MM.1S (cell line): ENCODE measurements at regions not wholly inside any gene's neighbourhood (a gene's known extent, or its start where the extent isn't known, plus 50 kb on each side); places are given as distances from the start of the nearest gene placed in this dataset.

Source experiments
- DNase-seq: peaks from one replicate; pipeline ENCODE4 v3.0.0-alpha.2; 2015
- H2AFZ ChIP-seq: fragments of 300-600 bp; sonication (generic); 2 replicates; pipeline ENCODE4 v1.6.0; 2016; ENCODE audit warnings: antibody characterized with exemption, low read length
- H3F3A ChIP-seq: fragments of 300-600 bp; sonication (generic); 2 replicates; pipeline ENCODE4 v1.6.1; 2016; ENCODE audit warnings: mild to moderate bottlenecking, antibody characterized with exemption, low read length, moderate library complexity, mixed read lengths; ENCODE audit not compliant: insufficient read depth
- H3K27ac ChIP-seq: fragments of 300-600 bp; sonication (generic); 2 replicates; pipeline ENCODE4 v1.5.1; 2016; ENCODE audit warnings: mild to moderate bottlenecking, low read length
- H3K27me3 ChIP-seq: fragments of 300-600 bp; sonication (generic); replicated peaks from 2 replicates; pipeline ENCODE4 v1.6.0; 2016; ENCODE audit warnings: low read length; ENCODE audit not compliant: insufficient read depth
- H3K36me3 ChIP-seq: fragments of 300-600 bp; sonication (generic); replicated peaks from 2 replicates; pipeline ENCODE4 v1.6.1; 2016; ENCODE audit warnings: mild to moderate bottlenecking, low read length, mixed read lengths; ENCODE audit not compliant: insufficient read depth
- H3K4me1 ChIP-seq: fragments of 300-600 bp; sonication (generic); 2 replicates; pipeline ENCODE4 v1.6.1; 2016; ENCODE audit warnings: low read length, mixed read lengths
- H3K4me2 ChIP-seq: fragments of 300-600 bp; sonication (generic); 2 replicates; pipeline ENCODE4 v1.6.0; 2016; ENCODE audit warnings: low read depth, low read length
- H3K4me3 ChIP-seq: fragments of 300-600 bp; sonication (generic); 2 replicates; pipeline ENCODE4 v1.5.1; 2016; ENCODE audit warnings: low read length, mixed read lengths
- H3K79me2 ChIP-seq: fragments of 300-600 bp; sonication (generic); 2 replicates; pipeline ENCODE4 v1.6.1; 2016; ENCODE audit warnings: mixed run types, low read length, mixed read lengths
- H3K9ac ChIP-seq: fragments of 300-600 bp; sonication (generic); 2 replicates; pipeline ENCODE4 v1.6.1; 2016; ENCODE audit warnings: low read length, mixed read lengths
- H3K9me2 ChIP-seq: fragments of 300-600 bp; sonication (generic); replicated peaks from 2 replicates; pipeline ENCODE4 v1.6.1; 2016; ENCODE audit warnings: mild to moderate bottlenecking, low read length, mixed read lengths; ENCODE audit not compliant: insufficient read depth
- H3K9me3 ChIP-seq: fragments of 300-600 bp; sonication (generic); replicated peaks from 2 replicates; pipeline ENCODE4 v1.6.1; 2016; ENCODE audit warnings: mild to moderate bottlenecking, low read length, mixed read lengths; ENCODE audit not compliant: insufficient read depth
- H4K20me1 ChIP-seq: fragments of 300-600 bp; sonication (generic); 2 replicates; pipeline ENCODE4 v1.6.1; 2016; ENCODE audit warnings: mild to moderate bottlenecking, low read length, moderate library complexity, mixed read lengths; ENCODE audit not compliant: insufficient read depth
- EZH2 ChIP-seq: fragments of 300-600 bp; sonication (generic); optimal IDR thresholded peaks from 2 replicates; pipeline ENCODE3; 2017; ENCODE audit warnings: low read depth, mild to moderate bottlenecking, antibody characterized with exemption, low read length, mixed read lengths
- EZH2phosphoT487 ChIP-seq: fragments of 300-600 bp; sonication (generic); IDR thresholded peaks from 2 replicates; pipeline ENCODE4 v1.6.1; 2018; ENCODE audit warnings: antibody characterized with exemption, low read length
- TF ChIP-seq, protein P1 (sequence below): fragments of 300-600 bp; sonication (generic); IDR thresholded peaks from 2 replicates; pipeline ENCODE4 v1.5.1; 2016; ENCODE audit warnings: antibody characterized with exemption, low read length, mixed read lengths

DNA sequence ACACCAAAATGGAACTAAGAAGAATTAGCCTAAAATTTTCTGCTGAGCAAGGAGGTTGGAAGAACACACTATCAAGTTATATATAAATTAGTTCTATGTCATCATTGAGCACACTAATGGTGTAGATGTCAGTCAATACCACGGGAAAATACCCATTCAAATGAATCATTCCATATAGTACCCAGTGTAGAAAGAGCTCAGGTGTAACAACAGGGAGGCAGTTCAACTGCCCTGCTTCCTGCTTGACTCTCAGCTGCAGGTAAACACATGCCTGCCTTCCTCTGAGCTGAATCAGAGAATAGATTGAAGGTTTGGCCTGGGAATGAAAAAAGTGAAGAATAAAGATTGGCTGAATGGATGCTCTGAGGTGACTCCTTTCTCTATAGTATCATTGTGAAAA lies 1088.0 kb downstream of the AGBL1 start:
- no peak for DNase-seq
- TF ChIP-seq EZH2phosphoT487: no peak
- TF ChIP-seq, protein P1, sequence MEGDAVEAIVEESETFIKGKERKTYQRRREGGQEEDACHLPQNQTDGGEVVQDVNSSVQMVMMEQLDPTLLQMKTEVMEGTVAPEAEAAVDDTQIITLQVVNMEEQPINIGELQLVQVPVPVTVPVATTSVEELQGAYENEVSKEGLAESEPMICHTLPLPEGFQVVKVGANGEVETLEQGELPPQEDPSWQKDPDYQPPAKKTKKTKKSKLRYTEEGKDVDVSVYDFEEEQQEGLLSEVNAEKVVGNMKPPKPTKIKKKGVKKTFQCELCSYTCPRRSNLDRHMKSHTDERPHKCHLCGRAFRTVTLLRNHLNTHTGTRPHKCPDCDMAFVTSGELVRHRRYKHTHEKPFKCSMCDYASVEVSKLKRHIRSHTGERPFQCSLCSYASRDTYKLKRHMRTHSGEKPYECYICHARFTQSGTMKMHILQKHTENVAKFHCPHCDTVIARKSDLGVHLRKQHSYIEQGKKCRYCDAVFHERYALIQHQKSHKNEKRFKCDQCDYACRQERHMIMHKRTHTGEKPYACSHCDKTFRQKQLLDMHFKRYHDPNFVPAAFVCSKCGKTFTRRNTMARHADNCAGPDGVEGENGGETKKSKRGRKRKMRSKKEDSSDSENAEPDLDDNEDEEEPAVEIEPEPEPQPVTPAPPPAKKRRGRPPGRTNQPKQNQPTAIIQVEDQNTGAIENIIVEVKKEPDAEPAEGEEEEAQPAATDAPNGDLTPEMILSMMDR: no peak
- TF ChIP-seq EZH2: no peak
- Histone ChIP-seq H3K36me3 (no peaks in the 10 kb centered on the region), H3K4me3 (no peak overlapping the region), H3K9me3 (no peaks in the 10 kb centered on the region), H3K79me2 (no peaks in the 10 kb centered on the region), H4K20me1 (no peaks in the 10 kb centered on the region), H3K4me2 (no peak overlapping the region), H3K4me1 (no peaks in the 10 kb centered on the region), H2AFZ (no peak overlapping the region), H3K9me2 (no peaks in the 10 kb centered on the region), H3K27me3 (no peaks in the 10 kb centered on the region), H3F3A (no peaks in the 10 kb centered on the region), H3K9ac (no peak overlapping the region), H3K27ac (no peak overlapping the region)

DNA sequence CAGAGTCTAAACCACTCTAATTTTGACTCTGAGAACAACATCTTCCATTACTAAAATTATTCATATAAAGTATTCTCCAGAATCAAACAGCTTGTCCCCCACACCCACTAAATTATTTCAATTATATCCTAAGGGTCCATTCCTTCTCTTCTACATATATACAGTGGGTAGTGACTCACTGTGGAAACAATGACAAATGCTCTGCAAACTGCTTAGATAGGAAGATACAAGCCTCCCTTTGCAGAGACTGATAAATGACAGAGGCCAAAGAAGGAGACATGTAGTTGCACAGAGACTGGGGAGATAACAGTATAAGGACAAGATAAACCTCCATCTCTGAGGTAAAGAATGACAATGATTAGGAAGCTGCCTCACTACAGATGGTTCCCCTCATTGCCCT lies 1087.4 kb downstream of the AGBL1 start:
- Histone ChIP-seq H3K27me3 (no peaks in the 10 kb centered on the region), H3K9ac (no peak overlapping the region), H3K4me1 (no peaks in the 10 kb centered on the region), H4K20me1 (no peaks in the 10 kb centered on the region), H3K27ac (no peak overlapping the region), H3K4me2 (no peak overlapping the region), H3K36me3 (no peaks in the 10 kb centered on the region), H3K4me3 (no peak overlapping the region), H3K9me3 (no peaks in the 10 kb centered on the region), H3K79me2 (no peaks in the 10 kb centered on the region), H3K9me2 (no peaks in the 10 kb centered on the region), H3F3A (no peaks in the 10 kb centered on the region), H2AFZ (no peak overlapping the region)
- TF ChIP-seq EZH2phosphoT487 (no peak), EZH2 (no peak)
- TF ChIP-seq, protein P1: no peak
- no peak for DNase-seq

DNA sequence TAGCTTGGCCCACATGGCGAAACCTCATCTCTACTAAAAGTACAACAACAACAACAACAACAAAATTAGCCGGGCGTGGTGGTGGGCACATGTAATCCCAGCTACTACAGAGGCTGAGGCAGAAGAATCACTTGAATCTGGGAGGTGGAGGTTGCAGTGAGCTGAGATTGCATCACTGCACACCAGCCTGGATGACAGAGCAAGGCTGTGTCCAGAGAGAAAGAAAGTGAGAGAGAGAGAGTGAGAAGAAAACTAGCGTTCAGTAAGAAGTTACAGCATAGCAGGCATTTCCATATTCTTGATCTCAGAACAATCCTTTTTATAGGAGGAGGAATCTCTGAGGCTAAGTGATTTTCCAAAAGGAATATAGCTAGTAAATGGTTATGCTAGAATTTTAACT lies 1076.1 kb downstream of the AGBL1 start:
- Histone ChIP-seq H3K27me3 (no peaks in the 10 kb centered on the region), H3K9me2 (no peaks in the 10 kb centered on the region), H3F3A (no peaks in the 10 kb centered on the region), H3K9ac (no peak overlapping the region), H3K4me2 (no peak overlapping the region), H4K20me1 (no peaks in the 10 kb centered on the region), H3K9me3 (no peaks in the 10 kb centered on the region), H3K36me3 (no peaks in the 10 kb centered on the region), H3K4me1 (no peaks in the 10 kb centered on the region), H3K4me3 (no peak overlapping the region), H3K27ac (no peak overlapping the region), H2AFZ (no peak overlapping the region), H3K79me2 (no peaks in the 10 kb centered on the region)
- DNase-seq: no peak
- TF ChIP-seq, protein P1: no peak
- no peak for TF ChIP-seq EZH2phosphoT487
- no peak for TF ChIP-seq EZH2
